ENCODE measurements at regions not wholly inside any gene's neighbourhood (a gene's known extent, or its start where the extent isn't known, plus 50 kb on each side); places are given as distances from the start of the nearest gene placed in this dataset.

GRCh38 chr11:105233285-105233684 is 93.7 kb upstream of the CARD18 start:
- DNase-seq, result no peak

DNA sequence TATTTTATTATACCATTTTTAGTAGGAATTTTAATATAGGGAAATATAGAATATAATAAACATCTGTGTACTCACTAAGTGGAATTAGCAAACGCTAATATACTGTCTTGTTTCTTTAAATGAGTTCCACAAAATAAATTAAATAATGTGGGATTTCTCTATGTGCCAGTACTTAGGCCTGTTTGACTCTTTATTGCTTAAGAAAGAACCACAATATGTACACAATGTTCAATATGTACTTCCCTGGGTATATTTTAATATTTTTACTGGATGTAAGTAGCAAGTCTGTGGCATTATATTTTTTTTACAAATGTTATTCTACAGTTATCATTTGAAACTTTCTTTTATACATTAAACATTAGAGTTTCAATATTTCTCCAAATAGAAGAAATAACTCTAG is 92.5 kb upstream of the CARD18 start:
- no peak for DNase-seq

- no peak for DNase-seq
Measured at GRCh38 chr11:105230586-105230985, 91.0 kb upstream of the CARD18 start.

DNA sequence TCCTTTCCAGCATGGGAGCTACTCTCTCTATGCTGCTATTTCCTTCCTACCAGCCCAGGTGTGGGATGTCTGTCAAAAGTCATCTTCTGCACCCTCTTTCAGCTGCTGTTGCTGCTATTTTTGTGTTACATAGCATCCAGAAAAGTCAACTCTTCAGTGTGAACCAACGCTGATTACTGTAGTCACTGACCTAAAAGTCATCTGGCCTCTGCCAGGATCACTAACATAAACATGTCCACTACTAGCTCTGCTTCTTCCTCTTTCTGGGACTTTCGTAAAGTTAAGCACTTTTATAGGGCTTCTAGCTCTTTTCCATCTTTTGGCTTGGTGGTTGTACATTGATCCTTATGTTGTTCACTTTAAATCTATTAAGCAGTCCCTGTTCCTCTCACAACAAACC is 90.2 kb upstream of the CARD18 start:
- DNase-seq, result no peak

GRCh38 chr11:105229257-105229656 is 89.7 kb upstream of the CARD18 start:
- no peak for DNase-seq

DNA sequence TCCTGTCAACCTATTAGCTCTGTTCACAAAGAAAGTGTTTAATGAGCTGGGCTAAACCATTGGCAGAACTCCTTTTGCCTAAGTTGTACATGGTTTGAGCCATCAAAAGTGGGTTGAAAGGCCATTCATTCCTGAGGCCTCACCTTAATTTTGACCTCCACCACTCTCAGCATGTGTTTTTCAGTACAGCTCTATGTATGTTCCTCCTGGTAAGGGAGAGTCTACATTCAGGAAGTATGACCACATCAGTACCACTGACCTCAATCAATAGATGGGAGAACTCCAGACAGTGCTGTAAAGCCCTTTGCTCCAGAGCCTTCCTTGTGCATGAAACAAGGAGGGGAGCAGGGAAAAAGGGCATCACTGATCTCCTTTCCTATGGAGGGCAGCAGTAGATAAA is 87.8 kb upstream of the CARD18 start:
- no peak for DNase-seq

DNA sequence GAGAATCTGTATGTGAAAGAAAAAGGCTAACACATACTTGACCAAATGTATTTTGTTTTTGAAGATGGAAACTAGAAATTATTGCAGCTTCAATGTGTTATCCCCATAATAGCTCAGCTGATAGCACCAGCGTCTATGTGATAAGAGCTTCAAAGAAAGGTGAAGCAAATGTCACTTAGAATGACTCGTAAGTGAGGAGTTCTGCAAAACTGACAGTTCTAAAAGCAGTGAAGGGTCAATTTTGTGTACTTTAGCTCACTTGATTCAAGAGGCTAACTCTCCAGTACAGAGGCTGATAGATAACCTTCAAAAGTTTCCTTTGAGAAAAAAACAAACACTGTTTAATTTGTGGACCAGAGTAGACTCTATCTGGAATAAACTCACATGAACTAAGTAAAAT is 87.2 kb upstream of the CARD18 start:
- no peak for DNase-seq

GRCh38 chr11:105226091-105226490 is 86.5 kb upstream of the CARD18 start:
- no peak for DNase-seq

DNA sequence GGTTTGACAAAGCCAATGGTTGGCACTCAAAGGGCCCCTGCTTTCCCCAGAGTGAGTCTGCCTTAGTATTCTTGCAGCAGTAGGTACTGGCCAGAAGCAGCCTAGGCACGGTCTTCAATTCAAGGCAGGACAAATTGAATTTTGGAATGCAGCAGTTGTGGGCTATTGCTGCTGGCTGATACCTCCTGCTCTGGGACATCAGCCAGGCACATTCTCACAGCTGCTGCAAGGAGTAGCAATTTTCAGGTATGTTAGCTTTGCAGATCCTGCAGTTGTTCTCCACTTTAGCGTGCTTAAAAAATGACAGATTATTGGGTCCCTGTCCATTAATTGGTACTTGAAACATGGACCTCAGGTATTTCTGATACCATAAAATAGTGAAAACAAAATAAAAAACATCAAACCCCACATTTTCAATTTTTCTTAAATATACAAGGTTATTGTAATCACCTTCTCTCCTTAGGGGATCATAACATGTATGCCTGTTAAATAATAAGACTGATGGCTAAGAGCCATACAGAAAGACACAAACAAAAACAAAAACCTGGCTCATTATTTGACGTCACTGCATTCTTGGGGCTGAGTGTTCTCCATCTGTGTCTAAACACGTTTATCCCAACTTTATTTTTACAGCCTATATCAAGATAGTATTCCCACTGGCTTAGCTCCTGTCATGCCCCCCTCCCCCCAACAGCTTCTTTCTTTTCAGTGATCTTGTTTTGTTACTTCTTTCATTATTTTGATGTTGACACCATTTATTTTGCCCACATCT is 85.1 kb upstream of the CARD18 start:
- no peak for DNase-seq

GRCh38 chr11:105220121-105220520 is 80.6 kb upstream of the CARD18 start:
- no peak for DNase-seq

DNA sequence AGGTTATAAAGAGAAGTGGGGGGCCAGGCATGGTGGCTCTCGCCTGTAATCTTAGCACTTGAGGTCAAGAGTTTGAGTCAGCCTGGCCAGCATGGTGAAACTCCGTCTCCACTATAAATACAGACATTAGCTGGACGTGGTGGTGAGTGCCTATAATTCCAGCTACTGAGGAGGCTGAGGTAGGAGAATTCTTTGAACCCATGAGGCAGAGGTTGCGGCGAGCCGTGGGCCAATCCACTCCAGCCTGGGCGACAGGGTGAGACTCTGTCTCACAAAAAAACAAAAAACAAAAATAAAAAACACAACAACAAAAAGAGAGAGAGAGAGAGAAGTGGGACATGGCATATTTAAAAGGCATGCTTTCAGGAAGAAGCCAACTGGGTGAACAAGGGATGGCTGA is 80.1 kb upstream of the CARD18 start:
- no peak for DNase-seq

- no peak for DNase-seq
Measured at GRCh38 chr11:105219269-105219668, 79.7 kb upstream of the CARD18 start.

DNA sequence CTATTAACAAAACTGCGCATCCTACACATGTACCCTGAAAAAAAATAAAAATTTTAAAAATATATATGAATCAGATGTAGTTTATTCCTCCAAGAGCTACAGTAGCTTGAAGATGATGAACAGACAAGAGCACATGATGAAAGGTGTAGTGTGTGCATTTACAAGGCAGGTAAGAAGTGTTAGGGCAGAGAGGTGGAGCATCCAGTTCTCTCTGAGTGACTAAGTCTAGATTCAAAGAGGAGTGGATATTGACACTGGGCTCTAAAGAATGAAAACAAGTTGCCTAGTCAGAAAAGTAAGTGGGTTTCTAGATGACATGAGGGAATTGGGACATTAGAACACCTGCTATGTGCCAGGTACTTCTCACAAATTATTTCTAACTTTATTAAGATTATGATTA is 76.0 kb upstream of the CARD18 start:
- DNase-seq, result no peak

- DNase-seq, result no peak
Measured at GRCh38 chr11:105211806-105212554, 72.4 kb upstream of the CARD18 start.

DNA sequence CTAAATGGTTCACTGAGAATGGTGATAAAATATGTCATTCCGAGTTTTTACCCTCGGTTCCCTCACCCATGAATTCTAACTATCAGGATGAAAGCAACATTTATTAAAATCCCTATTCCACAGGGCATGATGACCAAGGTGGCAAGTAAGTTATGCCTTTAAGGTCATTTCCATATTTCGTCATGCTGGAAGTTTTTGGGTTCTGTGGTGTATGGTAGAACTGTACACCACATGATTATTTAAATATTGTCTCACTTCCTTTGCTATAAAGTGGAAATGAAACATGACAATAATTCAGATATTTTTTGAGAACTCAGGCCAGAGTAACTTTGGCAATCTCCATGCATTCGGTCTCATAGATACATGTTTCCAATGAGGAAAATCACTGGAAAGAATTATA is 68.5 kb upstream of the CARD18 start:
- DNase-seq, result no peak

DNA sequence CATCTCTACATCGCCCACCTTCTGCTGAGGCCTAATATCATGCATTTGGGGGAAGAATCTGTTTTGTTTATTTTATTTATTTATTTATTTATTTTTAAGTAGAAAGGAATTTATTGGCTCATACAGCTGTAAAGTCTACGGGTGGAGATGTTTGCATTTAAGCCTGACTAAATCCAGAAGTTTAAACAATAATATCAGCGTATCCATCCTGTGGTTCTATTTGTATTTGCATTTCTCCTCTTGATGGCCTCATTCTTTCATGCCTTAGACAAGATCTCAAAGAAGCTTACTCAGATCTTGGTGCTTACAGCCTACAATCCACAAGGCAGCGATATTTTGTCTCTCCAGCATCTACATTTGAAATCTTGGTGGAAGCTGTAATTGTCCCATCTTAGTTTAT is 67.1 kb upstream of the CARD18 start:
- no peak for DNase-seq

GRCh38 chr11:105204636-105205035 is 65.1 kb upstream of the CARD18 start:
- no peak for DNase-seq

DNA sequence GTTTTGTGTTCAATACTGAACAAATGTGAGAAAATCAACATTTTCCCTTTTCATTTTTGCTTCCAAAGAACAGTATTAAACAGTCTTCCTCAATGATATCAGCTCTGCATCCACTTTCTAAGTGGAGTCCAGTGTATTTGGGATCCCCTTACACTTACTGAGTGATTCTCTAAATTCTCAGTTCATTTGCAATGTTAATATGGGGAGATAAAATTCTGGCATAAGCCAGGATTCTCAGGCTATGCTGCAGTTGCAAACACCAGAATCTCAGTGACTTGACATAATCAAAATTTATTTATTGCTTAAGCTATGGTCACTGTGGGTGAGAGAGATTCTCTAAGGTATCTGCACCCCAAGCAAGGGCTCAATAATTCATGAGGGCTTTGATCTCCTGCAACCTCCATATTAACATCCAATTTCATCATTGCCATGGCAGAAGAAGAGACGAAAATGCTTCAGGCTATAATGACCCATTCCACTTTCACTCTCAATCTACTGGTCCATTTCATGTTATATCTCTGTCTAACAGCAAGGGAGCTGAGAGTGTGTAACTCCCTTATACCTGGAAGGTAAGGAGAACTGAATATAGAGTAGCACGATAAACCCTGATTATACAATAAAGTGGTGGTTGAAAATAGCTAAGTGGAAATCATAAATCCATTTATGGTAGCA is 64.1 kb upstream of the CARD18 start:
- DNase-seq, result no peak

GRCh38 chr11:105202844-105203548 is 63.4 kb upstream of the CARD18 start:
- DNase-seq, result no peak

GRCh38 chr11:105202422-105202821 is 62.9 kb upstream of the CARD18 start:
- no peak for DNase-seq

DNA sequence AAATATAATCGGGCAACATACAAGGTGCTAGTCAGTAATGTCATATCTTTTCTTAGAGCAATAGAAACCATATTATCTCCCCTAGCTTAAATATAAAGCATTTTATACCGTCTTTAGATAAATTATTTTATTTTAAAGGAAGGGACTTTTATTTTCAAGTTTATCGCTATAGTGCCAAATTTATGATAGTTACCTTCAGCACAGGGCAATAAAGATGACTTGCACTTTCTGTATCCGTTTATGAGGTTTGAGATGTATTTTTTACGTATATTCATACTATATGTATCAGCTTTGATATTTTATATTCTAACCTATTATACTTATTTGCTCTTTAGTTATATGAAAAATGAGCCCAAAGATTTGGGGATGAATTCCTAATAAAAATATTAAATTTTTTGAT is 61.6 kb upstream of the CARD18 start:
- DNase-seq, result no peak

Measured in nucleus accumbens (tissue), 56 donors.